VCaP (cell line): ENCODE measurements at regions not wholly inside any gene's neighbourhood (a gene's known extent, or its start where the extent isn't known, plus 50 kb on each side); places are given as distances from the start of the nearest gene placed in this dataset.

Experiments used
- H3K27ac ChIP-seq: fragments of 450-650 bp; 2 replicates; pipeline ENCODE4 v1.5.1; 2017
- CTCF ChIP-seq: fragments of 450-650 bp; conservative IDR thresholded peaks from 2 replicates; pipeline ENCODE4 v1.5.1; 2017; ENCODE audit warnings: mild to moderate bottlenecking, moderate library complexity

- H3K27ac ChIP-seq = no peak overlapping the region
- TF ChIP-seq CTCF = no peak
Observed at GRCh38 chr1:29559056-29559455, 322.7 kb downstream of the PTPRU start.

- TF ChIP-seq CTCF = no peak
- H3K27ac ChIP-seq = no peak overlapping the region
Observed at GRCh38 chr1:29557701-29558600, 321.6 kb downstream of the PTPRU start.

- no peak overlapping the region for H3K27ac ChIP-seq
- no peak for TF ChIP-seq CTCF
Observed at GRCh38 chr1:29557066-29557465, 320.7 kb downstream of the PTPRU start.

GRCh38 chr1:29556657-29557056 is 320.3 kb downstream of the PTPRU start:
- no peak for TF ChIP-seq CTCF
- no peak overlapping the region for H3K27ac ChIP-seq

- H3K27ac ChIP-seq = no peak overlapping the region
Observed at GRCh38 chr1:29555043-29555620, 318.8 kb downstream of the PTPRU start.

GRCh38 chr1:29554208-29554778 is 318.0 kb downstream of the PTPRU start:
- no peak for TF ChIP-seq CTCF
- H3K27ac ChIP-seq = no peak overlapping the region

More at GRCh38 chr1:29555043-29555620, 318.8 kb downstream of the PTPRU start:
- no peak for TF ChIP-seq CTCF
